NCI-H526 treated with DMSO at 0.1 percent for 48 hours (cell line): ENCODE measurements at regions not wholly inside any gene's neighbourhood (a gene's known extent, or its start where the extent isn't known, plus 50 kb on each side); places are given as distances from the start of the nearest gene placed in this dataset.

Source experiments
- DNase-seq: peaks from one replicate; lab custom pipeline; 2025; lab: John Stamatoyannopoulos, UW

DNA sequence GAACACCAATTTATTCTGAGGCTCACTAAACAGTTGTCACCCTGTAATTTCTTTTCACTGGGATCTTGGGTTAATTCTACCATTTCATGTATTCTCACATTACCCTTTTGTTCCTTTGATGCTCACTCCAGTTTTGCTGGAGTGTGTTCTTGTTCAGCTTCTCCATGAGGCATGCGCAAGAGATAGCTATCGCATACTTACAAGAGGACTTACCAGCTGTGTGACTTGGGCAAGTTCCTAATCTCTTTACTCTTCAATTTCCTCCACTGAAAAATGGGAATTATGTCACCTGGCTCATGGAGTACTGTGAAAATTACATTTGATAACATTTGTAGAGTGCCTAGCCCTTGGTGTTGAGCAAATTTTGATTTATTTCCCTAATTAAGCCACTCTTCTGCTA, 56.5 kb upstream of the JDP2 start:
- no peak for DNase-seq

DNA sequence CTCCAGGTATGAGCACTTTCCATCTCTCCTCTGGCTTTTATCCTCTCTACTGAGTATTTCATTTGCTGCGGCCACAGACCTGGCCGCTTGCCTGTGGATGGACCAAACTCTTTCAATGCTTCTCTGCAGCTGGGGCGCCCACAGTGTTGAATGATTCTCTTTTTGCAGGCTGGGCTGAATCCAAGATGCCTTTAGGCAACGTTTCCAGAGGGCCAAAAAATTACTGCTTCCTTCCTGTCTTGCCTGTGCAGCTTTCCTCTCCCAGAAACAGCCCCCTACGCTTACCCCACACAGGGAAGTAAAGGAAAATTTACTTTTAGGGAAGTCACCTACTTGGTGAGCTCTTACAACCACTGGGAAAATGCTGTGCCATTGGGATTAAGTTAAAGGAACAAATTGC, 55.6 kb upstream of the JDP2 start:
- no peak for DNase-seq

DNA sequence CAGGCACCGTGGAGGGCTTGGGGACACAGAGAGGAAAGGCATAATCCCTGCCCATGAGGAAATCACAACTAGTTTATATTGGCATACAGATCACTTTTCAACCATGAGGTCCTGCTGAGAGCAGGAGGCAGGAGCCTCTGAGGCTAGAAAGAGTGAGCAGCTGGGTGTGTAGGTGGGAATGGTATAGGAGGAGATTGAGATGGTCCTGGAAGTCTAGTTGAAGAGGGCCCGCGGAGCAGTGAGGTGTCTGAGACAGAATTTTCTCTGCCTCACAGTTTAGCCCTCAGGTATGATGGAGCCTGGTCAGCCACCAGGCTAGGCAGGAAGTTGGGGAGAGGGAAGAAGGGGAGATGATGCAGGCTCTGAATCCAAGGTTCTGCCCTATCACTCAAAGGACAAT, 54.7 kb upstream of the JDP2 start:
- DNase-seq, result no peak

DNA sequence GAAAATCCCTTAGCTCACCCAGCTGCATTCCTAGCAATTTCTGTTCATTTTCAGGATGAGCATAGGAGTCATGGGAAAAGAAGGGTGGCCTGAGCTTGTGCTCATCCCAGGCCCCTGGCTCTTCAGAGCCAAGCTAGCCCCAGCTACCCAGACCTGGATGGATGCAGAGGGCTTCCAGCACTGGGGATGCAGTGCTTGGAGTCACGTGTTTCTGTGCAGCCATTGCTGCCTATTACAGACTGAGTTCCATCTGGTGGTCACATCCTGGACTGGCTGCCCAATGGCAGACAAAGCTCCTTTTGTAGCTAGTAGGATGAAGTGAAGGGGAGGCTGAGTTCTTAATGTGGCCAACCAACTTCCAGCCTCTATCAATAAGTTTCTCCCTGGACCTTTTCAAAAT, 54.2 kb upstream of the JDP2 start:
- DNase-seq, result no peak

DNA sequence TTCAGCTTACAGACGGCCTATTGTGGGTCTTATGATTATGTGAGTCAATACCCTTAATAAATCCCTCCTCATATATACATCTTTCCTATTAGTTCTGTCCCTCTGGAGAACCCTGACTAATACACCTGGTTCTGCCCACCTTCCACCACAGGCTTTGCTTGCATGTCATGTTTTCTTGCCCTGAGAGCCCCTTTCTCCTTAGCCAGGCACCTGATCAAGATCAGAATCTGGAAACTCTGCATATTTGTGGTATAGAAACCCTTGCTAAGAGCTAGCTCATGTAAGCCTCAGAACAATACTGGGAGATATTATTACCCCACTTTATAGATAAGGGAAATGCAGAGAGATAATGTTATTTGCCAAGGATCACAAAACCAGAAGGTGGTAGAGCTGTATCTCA, 52.9 kb upstream of the JDP2 start:
- DNase-seq, result no peak

DNA sequence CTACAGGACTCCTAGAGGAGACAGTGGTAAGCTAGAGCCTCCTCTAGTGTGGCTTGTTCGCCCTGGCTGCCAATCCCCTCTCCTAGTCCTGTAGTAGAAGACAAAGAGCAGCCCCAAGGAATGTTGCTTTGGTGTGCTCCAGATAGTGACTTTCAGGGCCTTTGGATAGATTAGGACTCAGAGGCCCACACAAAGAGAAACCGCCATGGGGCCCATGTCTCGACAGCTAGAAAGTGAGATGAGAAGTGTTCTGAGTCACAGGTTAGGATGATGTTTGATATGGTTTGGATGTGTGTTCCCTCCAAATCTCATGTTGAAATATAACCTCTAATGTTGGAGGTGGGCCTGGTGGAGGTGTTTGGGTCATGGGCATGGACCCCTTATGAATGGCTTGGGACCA, 51.8 kb upstream of the JDP2 start:
- DNase-seq, result no peak
